ENCODE measurements at regions not wholly inside any gene's neighbourhood (a gene's known extent, or its start where the extent isn't known, plus 50 kb on each side); places are given as distances from the start of the nearest gene placed in this dataset.
"Not testable (repeated sequence)": the region's sequence is repeated elsewhere in the genome, so short reads cannot be mapped to it uniquely, and the experiment has no call there.

DNA sequence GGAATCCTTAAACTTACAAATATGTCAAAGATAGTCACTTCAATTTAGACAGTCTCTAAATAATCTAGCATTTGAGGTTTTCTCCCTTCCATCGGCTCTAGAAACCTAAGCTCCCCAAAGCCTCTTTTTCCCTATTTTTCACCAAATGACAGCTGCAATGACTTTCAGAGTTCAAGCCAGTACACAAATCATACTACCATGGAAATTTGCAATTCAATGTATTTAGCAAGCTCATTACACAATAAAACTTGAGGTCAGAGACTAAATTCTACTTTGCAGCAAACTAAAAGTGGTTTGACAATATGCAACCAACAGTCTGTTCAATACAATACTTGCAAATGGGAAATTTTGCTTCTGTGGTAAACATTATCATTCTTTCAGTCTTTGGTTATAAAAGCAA is 80.3 kb downstream of the SKIDA1 start:
- H2AFZ ChIP-seq (ENCODE audit: control insufficient read depth, low read length) = no peak overlapping the region

DNA sequence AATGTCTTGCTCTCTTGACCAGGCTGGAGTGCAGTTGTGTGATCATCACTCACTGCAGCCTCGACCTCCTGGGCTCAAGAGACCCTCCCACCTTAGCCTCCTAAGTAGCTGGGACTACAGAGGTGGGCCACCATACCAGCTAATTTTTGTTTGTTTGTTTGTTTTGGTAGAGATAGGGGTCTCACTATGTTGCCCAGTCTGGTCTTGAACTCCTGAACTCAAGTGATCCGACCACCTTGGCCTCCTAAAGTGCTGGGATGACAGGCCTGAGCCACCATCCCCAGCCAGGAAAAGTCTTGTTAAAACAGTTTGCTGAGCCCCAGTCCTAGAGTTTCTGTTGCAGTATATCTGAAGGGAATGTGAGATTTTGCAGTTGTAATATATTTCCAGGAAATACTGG is 83.9 kb downstream of the SKIDA1 start:
- Histone ChIP-seq H3K79me2 (ENCODE audit: control insufficient read depth, insufficient read depth, low read length) (no peaks in the 10 kb centered on the region), H3K27ac (ENCODE audit: control insufficient read depth, insufficient read depth, low read length) (no peak overlapping the region), H3K4me1 (ENCODE audit: control insufficient read depth, extremely low read depth, insufficient read depth, low read length) (no peaks in the 10 kb centered on the region), H3K4me2 (ENCODE audit: control insufficient read depth, extremely low read depth, insufficient read depth, low read depth, low read length) (no peak overlapping the region), H3K4me3 (ENCODE audit: control insufficient read depth in 2 of 3, extremely low read depth in 1 of 3, insufficient read depth in 2 of 3, low read depth in 1 of 3, low read length in 3 of 3) (no peak overlapping the region), H3K9ac (ENCODE audit: control insufficient read depth, extremely low read depth, insufficient read depth, low read length) (no peak overlapping the region), H3K9me3 (ENCODE audit: control insufficient read depth, low read depth, low read length) (no peaks in the 10 kb centered on the region), H3K27me3 (ENCODE audit: control insufficient read depth, extremely low read depth, insufficient read depth, low read length) (no peaks in the 10 kb centered on the region), H3K9me1 (ENCODE audit: control insufficient read depth, extremely low read depth, insufficient read depth, low read length) (no peaks in the 10 kb centered on the region), H3K36me3 (ENCODE audit: control insufficient read depth in 2 of 2, extremely low read depth in 1 of 2, insufficient read depth in 2 of 2, low read length in 2 of 2) (no peaks in the 10 kb centered on the region), H2AFZ (ENCODE audit: control insufficient read depth, low read length) (no peak overlapping the region), H4K20me1 (ENCODE audit: control insufficient read depth, extremely low read depth, insufficient read depth, low read length) (no peaks in the 10 kb centered on the region)
- DNase-seq (ENCODE audit: low read depth, low spot score) (no peak), FAIRE-seq (no peak)
- TF ChIP-seq EZH2 (IDR thresholded peaks at IDR 0.05; ENCODE audit: low read length) = no peak
- TF ChIP-seq, protein P1, sequence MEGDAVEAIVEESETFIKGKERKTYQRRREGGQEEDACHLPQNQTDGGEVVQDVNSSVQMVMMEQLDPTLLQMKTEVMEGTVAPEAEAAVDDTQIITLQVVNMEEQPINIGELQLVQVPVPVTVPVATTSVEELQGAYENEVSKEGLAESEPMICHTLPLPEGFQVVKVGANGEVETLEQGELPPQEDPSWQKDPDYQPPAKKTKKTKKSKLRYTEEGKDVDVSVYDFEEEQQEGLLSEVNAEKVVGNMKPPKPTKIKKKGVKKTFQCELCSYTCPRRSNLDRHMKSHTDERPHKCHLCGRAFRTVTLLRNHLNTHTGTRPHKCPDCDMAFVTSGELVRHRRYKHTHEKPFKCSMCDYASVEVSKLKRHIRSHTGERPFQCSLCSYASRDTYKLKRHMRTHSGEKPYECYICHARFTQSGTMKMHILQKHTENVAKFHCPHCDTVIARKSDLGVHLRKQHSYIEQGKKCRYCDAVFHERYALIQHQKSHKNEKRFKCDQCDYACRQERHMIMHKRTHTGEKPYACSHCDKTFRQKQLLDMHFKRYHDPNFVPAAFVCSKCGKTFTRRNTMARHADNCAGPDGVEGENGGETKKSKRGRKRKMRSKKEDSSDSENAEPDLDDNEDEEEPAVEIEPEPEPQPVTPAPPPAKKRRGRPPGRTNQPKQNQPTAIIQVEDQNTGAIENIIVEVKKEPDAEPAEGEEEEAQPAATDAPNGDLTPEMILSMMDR (optimal IDR thresholded peaks at IDR 0.05 in 1 of 3, IDR thresholded peaks at IDR 0.05 in 1 of 3, conservative IDR thresholded peaks at IDR 0.05 in 1 of 3; ENCODE audit: extremely low read depth in 1 of 3, insufficient read depth in 2 of 3, low read length in 3 of 3) = no peak
- dilution Hi-C loops (cut with MboI; ENCODE audit: extremely low pct_ligation_motif_present, low sequenced_read_pairs) = no loop called here

More for the DNA sequence above, 80.3 kb downstream of the SKIDA1 start:
- Histone ChIP-seq H3K9me1 (ENCODE audit: control insufficient read depth, extremely low read depth, insufficient read depth, low read length) (no peaks in the 10 kb centered on the region), H3K4me3 (ENCODE audit: control insufficient read depth in 2 of 3, extremely low read depth in 1 of 3, insufficient read depth in 2 of 3, low read depth in 1 of 3, low read length in 3 of 3) (no peak overlapping the region), H3K9ac (ENCODE audit: control insufficient read depth, extremely low read depth, insufficient read depth, low read length) (no peak overlapping the region), H3K27ac (ENCODE audit: control insufficient read depth, insufficient read depth, low read length) (no peak overlapping the region), H3K4me2 (ENCODE audit: control insufficient read depth, extremely low read depth, insufficient read depth, low read depth, low read length) (no peak overlapping the region), H3K36me3 (ENCODE audit: control insufficient read depth in 2 of 2, extremely low read depth in 1 of 2, insufficient read depth in 2 of 2, low read length in 2 of 2) (no peaks in the 10 kb centered on the region), H3K4me1 (ENCODE audit: control insufficient read depth, extremely low read depth, insufficient read depth, low read length) (no peaks in the 10 kb centered on the region), H3K27me3 (ENCODE audit: control insufficient read depth, extremely low read depth, insufficient read depth, low read length) (no peaks in the 10 kb centered on the region), H4K20me1 (ENCODE audit: control insufficient read depth, extremely low read depth, insufficient read depth, low read length) (no peaks in the 10 kb centered on the region), H3K79me2 (ENCODE audit: control insufficient read depth, insufficient read depth, low read length) (no peaks in the 10 kb centered on the region), H3K9me3 (ENCODE audit: control insufficient read depth, low read depth, low read length) (no peaks in the 10 kb centered on the region)
- DNase-seq (ENCODE audit: low read depth, low spot score) (no peak), FAIRE-seq (no peak)
- dilution Hi-C loops (cut with MboI; ENCODE audit: extremely low pct_ligation_motif_present, low sequenced_read_pairs) = no loop called here
- TF ChIP-seq, protein P1 (optimal IDR thresholded peaks at IDR 0.05 in 1 of 3, IDR thresholded peaks at IDR 0.05 in 1 of 3, conservative IDR thresholded peaks at IDR 0.05 in 1 of 3; ENCODE audit: extremely low read depth in 1 of 3, insufficient read depth in 2 of 3, low read length in 3 of 3) = no peak
- no peak for TF ChIP-seq EZH2 (IDR thresholded peaks at IDR 0.05; ENCODE audit: low read length)

DNA sequence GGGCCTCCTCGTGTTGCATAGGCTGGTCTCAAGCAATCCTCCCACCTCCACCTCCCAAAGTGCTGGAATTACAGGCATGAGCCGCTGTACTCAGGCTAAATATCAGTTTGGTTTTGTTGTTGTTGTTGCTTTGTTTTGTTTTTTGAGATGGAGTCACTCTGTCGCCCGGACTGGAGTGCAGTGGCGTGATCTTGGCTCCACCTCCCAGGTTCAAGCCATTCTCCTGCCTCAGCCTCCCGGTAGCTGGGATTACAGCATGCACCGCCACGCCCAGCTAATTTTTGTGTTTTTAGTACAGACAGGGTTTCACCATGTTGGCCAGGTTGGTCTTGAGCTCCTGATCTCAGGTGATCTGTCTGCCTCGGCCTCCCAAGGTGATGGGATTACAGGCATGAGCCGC is 86.6 kb downstream of the SKIDA1 start:
- DNase-seq (ENCODE audit: low read depth, low spot score); H3K9me1 ChIP-seq (ENCODE audit: control insufficient read depth, extremely low read depth, insufficient read depth, low read length); H3K4me3 ChIP-seq (ENCODE audit: control insufficient read depth in 2 of 3, extremely low read depth in 1 of 3, insufficient read depth in 2 of 3, low read depth in 1 of 3, low read length in 3 of 3); H3K9me3 ChIP-seq (ENCODE audit: control insufficient read depth, low read depth, low read length); H4K20me1 ChIP-seq (ENCODE audit: control insufficient read depth, extremely low read depth, insufficient read depth, low read length); H3K4me2 ChIP-seq (ENCODE audit: control insufficient read depth, extremely low read depth, insufficient read depth, low read depth, low read length); H3K27ac ChIP-seq (ENCODE audit: control insufficient read depth, insufficient read depth, low read length); H2AFZ ChIP-seq (ENCODE audit: control insufficient read depth, low read length); dilution Hi-C loops (cut with MboI; ENCODE audit: extremely low pct_ligation_motif_present, low sequenced_read_pairs); H3K9ac ChIP-seq (ENCODE audit: control insufficient read depth, extremely low read depth, insufficient read depth, low read length); H3K79me2 ChIP-seq (ENCODE audit: control insufficient read depth, insufficient read depth, low read length); H3K27me3 ChIP-seq (ENCODE audit: control insufficient read depth, extremely low read depth, insufficient read depth, low read length); FAIRE-seq; H3K36me3 ChIP-seq (ENCODE audit: control insufficient read depth in 2 of 2, extremely low read depth in 1 of 2, insufficient read depth in 2 of 2, low read length in 2 of 2); H3K4me1 ChIP-seq (ENCODE audit: control insufficient read depth, extremely low read depth, insufficient read depth, low read length): not testable (repeated sequence)

Data from keratinocyte (primary cell).